Daoy (cell line): ENCODE measurements at regions not wholly inside any gene's neighbourhood (a gene's known extent, or its start where the extent isn't known, plus 50 kb on each side); places are given as distances from the start of the nearest gene placed in this dataset.
"Not testable (repeated sequence)": the region's sequence is repeated elsewhere in the genome, so short reads cannot be mapped to it uniquely, and the experiment has no call there.

ENCODE experiments used
- DNase-seq: peaks from one replicate; pipeline ENCODE4 v3.0.0-alpha.2; 2015; ENCODE audit warnings: low read depth

DNA sequence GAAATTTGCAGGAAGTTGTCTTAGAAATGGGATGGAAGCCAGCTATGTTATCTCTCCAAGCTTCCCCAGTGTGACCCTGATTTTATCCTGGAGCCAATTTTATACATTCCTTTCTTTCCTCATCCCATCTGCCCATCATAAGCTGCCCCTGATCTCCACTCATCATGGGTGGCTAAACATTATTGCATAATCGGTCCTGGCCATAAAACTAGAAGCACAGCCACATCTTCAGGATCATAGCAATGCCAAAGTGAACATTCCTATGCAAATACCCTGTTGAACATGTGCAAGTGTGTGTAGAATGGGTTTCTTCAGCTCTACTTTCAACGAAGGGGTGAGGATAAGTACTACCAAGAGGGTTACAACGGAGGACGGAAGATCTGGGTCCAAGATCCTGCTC is 50.6 kb upstream of the COG2 start:
- no peak for DNase-seq

DNA sequence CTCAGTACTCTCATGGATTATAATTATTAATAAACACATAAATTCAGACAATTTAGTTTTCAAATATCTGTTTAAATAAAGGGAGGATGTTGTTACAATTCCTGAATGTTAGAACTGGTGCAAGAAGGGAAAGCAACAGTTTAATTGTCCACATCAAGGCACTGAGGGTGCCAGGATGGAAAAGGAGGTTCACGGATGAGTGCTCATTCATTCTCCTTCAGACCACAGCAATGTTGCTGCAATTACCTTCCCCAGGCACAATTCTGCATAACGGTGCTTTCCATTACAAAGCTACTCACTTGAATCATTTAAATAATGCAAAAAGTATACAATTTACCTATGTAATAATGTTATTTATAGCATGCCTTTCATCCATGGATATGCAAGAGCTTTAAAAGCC is 52.3 kb upstream of the COG2 start:
- no peak for DNase-seq

DNA sequence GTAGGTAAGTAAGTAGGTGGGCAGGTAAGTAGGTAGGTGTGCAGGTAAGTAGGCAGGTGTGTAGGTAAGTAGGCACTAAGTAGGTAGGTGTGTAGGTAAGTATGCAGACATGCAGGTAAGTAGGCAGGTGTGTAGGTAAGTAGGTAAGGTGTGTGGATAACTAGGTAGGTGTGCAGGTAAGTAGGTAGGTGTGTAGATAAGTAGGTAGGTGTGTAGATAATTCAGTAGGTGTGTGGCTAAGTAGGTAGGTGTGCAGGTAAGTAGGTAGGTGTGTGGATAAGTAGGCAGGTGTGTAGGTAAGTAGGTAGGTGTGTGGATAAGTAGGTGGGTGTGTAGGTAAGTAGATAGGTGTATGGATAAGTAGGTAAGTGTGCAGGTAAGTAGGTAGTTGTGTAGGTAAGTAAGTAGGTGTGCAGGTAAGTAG is 53.9 kb upstream of the COG2 start:
- DNase-seq = no peak

DNA sequence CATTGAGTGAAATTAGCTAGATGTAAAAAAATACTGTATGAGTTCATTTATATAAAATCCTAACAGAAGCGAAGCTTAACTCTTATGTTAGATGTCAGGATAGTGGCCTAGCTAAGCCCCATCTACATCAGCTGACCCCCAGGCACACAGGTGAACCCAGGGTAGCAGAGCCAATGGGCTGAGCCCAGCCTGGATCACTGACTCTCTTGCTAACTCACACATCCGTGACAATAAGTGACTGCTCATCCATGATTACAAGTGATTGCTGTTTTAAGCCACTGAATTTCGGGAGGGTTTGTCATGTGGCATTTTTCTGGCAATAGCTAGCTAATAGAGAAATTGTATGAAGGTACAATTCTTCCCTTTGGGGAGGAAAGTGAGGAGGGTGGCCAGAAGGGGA is 55.2 kb upstream of the COG2 start:
- no peak for DNase-seq

DNA sequence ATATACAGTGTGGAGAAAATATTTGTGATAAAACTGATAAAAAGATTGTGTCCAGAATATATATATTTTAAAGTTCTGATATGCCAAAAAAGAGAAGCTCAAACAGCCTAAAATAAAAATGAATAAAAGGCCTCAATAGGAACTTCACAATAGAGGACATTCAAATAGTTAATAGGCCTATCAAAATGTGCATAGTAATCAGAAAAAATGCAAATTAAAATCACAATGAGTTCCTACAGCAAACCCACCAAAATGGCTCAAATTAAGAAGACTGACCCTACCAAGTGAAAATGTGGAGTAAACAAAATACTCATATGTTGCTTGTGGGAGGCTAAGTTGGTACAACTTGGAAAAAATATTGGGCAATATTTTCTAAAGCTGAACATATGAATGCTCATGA is 57.6 kb upstream of the COG2 start:
- DNase-seq = no peak

DNA sequence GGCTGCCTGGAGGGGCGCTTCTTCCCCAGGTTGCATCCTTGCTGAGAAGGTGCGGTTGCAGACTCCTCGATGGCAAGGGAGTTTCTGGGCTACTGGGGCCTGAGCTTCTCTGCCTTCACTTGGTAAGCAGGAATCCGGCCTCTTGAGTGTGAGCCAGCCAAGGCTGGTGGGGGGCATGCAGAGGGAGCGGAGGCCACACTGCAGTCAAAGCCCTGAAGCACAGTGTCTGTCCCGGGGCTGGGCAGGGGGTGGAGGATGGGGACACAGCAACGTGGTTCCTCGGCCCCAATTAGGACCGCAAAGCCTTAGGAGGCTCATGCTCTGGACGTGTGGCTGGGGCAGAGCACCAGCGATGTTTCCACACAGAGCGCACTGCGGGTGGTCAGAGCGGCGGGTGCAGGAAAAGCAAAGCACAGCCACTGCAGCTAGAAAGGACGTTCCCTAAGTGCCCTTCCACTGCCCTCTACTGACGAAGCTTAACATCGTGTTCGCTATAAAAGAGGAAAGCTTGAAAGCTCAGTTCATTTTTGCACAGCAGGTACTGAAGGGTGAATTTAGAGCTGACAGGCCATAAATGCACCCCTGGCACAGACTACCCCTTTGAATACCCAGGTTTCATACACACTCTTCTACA is 60.7 kb upstream of the COG2 start:
- peak; percentile 12 for DNase-seq

DNA sequence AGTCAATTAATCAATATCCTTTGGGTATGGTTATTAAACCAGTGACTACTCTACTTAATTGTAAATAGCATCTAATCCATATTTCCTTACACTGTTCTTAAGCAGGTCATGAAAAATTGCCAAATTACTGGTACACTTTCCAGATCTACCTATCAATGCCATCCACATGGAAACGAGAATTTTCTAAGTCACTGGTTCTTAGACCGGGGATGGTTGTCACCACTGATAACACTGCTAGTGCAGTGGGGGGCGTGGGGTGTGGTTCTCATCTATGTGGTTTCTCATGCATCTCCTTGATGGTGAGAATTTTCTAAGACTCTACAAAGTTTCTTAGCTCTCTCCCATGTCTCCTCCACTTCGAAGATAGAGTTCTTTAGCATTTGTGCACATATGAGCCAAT is 63.7 kb upstream of the COG2 start:
- DNase-seq = no peak

DNA sequence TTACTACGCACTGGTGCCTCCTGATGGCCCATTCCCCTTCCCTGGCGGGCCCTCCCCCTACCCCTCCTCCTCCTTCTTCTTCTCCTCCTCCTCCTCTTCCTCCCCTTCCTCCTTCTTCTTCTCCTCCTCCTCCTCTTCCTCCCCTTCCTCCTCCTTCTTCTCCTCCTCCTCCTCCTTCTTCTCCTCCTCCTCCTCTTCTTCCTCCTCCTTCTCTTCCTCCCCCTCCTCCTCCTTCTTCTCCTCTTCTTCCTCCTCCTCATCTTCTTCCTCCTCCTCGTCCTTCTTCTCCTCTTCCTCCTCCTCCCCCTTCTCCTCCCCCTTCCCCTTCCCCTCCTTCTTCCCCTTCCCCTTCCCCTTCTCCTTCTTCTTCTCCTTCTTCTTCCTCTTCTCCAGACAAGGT is 64.7 kb upstream of the COG2 start:
- DNase-seq = no peak

DNA sequence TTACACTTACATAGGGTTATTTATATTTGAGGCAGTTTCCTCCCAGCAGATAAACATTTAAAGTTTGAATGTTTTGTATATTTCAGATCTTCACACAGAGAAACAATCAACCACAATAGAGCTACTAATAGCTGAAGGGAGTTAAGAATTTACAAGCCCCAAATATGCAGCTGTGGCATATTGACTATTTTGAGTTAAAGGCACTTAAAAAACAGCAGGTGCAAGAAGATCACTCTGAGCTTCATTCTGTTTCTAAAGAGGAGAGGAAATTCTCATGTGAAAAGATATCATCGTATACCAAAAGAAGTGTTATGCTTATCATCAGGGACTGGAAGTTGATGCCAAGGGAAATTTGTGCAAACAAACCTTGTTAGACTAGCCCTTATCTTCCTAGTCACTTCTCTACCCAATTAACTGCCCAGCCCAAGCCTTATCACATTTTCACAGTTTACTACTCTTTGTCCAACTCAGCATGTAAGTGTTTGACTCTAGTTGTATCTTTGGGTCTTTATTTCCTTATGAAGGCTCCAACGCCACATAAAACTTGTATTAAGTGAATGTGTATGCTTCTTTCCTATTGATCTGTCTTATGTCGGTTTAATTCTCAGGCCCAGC is 66.3 kb upstream of the COG2 start:
- DNase-seq = no peak

DNA sequence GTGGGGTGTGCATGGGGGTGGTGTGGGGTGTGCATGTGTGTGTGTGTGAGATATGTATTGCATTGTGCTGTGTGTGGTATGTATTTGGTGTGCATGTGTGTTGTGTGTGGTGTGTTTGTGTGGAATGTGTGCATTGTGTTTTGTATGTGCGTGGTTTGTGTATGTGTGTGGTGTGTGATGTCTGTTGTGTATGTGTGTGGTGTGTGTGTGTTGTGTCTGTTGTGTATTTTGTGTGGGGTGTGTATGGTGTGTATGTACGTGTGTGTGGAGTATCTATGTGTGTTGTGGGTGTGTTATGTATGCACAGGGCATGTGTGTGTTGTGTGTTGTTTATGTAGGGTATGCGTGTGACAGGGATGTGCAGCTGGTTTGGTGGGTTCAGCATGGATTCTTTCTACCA is 67.8 kb upstream of the COG2 start:
- no peak for DNase-seq

DNA sequence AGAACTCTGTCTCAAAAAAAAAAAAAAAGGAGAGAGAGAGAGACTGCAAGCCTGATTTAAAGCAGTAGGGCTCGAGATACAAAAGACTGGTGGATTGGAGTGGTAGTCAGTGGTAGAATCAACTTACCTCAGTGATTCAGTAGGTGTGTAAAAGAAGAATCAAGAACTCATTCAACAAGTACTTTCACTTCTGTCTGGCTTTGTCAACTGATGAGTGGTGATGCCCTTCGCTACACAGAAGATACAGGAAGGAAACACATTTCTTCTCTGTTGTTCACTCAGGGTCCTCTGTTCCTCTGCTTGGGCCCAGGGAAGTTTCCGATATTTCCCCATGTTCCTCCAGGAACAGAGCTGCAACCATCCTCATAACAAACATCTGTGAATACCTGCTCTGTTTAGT is 68.6 kb upstream of the COG2 start:
- no peak for DNase-seq

DNA sequence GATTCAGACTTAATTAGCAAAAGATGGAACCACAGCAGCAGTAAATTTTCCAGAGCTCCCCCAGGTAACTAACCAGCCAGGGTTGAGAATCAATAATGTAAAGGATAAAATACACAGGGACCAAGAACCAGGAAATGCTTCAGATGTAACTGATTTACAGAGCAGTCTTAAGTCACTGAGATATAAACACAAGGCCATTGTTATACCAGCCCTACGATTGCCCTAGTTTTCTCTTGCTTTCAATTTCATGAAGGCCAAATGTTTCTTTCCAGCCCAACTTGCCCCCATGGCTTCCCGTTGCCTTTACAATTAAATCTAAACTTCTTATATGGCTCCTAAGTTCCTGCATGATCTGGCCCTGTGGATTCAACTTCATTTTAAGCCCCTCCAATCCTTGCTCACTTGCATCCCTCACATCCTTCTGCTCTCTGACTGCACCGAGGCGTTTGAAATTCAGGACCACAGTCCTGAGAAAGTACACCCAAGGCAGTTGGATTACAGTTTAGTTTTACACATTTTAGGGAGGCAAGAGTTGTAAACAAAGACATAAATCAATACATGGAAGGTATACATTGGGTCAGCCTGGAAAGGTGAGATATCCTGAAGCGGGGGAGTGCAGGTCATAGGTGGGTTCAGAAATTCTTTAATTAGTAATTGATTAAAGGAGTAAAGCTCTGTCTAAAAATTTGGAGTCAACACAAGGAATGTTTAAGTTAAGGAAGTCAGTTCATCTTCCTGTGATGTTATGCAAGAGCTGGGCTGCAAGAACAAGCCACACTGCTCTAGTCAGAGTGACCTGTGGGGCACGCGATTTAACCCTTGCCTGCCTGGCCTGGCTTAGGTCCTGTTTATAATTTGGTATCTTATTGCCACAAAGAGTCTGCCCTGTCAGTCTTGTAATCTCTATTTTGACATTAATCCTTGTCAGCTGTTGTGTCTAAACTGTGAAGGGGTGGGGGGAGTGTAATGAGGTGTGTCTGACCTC is 69.9 kb upstream of the COG2 start:
- DNase-seq = no peak

DNA sequence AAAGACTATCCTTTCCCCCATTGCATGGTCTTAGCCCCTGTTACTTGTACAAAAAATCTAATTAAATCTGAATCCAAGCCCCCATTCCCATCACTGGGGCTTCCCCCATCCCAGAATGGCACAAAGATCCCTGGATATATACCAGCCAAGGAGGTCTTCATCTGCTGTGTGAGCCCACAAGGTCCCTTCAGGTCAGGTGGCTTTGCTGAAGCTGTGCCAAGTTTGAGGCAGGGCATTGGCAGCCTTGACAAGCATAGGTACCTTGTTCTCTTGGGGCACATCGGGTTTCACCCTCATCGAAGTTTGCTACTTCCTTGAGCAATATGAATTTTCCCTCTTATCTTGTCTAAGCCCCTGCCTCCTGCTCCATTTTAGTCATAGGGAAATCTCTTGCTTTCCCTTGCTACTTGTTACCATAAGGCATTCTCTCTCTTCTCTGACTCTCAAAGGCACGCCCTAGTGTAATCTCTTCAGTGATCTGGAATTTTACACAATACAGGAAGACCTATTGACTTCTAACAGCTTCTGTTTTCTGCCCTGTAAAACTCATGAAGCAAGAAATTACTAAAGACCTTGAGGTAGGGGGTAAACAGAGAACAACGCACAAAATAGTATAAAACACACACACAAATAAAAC is 71.4 kb upstream of the COG2 start:
- DNase-seq = no peak

DNA sequence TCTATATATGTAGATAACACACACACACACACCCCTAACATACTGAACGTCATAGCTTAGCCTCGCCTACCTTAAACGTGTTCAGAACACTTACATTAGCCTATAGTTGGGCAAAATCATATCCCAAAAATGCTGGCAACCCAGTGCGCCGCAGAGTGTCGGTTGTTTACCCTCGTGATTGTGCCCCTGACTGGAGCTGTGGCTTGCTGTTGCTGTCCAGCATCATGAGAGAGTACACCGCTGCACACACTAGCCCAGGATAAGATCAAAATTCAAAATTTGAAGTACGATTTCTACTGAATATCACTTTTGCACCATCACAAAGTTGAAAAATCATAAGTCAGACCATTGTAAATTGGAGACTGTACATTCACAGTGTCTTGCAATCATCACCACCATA is 73.1 kb upstream of the COG2 start:
- DNase-seq = no peak

DNA sequence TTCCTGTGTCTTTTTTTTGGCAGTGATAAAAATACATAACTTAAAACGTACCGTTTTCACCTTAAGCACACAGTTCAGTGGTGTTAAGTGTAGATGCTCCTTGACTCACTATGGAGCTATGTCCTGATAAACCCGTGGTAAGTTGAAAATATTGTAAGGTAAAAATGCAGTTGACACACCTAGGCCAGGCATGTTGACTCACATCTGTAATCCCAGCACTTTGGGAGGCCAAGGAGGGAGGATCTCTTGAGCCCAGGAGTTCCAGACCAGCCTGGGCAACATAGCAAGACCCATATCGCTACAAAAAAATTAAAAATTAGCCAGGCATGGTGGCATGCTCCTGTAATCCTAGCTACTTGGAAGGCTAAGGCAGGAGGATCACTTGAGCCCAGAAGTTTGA is 73.6 kb upstream of the COG2 start:
- DNase-seq = no peak

DNA sequence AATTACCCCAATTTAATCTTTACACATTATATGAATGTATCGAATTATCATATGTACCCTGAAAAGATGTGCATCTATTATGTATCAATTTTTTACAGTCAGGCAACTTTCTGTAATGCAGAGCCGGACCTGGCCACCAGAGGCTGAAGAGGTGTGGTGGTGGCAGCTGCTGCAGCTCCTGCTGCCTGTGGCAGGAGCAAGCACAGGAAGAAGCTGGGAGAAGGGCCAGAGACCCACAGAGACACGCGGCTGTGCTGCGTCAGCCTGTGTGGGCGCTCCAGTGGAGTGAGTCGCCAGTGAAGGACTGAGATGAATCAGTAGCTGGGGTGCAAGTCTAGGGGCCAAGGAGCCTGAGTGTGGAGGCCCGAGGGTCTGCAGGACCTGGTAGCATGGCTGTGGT is 74.3 kb upstream of the COG2 start:
- peak; percentile 58 for DNase-seq

DNA sequence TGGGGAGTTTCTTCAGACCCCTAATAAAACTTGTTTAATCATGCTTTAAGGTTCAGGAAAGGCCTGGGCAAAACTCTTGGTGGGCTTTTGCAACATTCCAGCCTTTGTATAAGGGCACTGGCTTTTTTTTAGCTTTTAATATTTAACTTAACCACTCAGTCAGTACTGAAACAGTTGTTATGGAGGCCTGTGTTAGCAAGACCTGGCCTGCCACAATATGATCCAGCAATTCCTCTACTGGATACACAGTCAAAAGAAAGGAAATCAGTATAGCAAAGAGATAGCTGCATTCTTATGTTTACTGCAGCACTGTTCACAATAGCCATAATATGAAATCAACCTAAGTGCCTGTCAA is 75.1 kb upstream of the COG2 start:
- DNase-seq = no peak

DNA sequence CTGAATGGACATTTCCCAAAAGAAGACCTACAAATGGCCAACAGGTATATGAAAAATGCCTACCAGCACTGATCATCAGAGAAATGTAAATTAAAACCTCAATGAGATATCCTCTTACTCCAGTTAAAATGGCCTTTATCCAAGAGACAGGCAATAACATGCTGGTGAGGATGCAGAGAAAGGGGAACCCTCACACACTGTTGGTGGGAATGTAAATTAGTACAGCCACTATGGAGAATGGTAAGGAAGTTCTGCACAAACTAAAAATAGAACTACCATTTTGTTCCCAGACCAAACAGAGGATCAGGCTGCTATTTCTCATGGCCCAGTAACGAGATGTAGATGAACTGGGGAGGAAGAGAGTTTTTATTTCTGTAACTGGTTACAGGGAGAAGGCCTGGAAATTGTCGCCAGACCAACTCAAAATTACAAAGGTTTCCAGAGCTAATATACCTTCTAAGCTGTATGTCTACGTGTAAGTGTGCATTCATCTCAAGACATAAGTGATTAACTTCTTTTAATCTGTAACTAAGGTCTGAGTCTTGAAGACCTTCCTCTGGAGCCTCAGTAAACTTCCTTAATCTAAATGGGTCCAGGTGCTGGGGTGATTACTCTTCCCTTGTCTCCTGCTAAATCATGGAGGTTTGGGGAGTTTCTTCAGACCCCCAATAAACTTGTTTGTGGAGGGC is 75.6 kb upstream of the COG2 start:
- DNase-seq = not testable (repeated sequence)

DNA sequence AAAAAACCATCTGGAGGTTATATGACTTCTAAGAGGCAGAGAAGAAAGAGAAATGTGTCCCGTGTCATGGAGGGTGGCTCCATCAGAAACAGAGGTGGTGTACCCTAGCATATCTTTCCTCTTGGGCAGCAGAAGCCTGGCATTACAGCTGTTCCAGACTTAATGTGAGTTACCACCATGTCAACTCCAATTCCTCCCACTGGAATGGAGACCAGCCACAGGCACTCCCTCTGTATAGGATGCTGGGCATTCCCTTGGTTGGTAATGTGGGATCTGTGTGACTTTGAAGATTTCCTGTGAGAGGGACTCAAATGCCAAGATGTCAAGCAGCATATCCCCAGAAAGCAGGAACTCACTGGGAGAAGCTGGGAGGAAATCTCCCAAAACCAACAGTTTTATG is 77.1 kb upstream of the COG2 start:
- DNase-seq = no peak

DNA sequence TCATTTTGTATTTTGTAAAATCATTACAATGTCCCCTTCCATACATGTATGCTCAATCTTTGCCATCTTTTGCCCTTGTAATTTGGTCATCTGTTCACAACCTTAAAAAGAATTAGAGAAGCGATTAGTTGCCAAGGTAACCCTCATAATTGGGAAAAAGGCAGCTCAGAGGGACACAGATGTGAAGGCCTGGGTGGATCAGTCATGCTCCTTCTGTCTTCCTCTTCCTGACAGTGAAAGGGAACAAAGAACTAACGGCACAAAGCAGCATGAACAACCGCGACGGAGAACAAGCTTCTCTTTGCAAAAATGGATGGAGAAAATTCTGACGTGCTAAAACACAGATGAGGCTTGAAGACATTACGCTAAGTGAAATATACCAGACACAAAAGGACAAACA is 78.7 kb upstream of the COG2 start:
- DNase-seq = no peak

DNA sequence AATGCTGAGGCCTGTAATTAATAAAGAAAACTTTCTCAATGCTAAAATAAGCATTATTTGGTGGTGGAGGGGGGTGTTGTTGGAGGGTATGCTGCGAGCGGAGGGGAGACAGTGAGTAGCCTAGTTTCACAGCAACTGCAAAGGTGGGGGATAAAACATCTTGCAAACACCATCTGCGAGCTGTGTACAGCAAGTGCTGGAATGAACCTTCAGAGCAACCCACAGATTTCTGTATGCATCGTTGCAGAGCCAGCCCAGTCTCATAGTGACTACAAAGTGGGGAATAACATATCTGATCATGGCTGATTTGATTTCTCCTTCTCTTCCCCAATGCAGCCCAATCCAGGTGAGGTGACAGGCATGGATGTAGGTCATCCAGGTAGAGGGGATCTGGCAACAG is 80.7 kb upstream of the COG2 start:
- DNase-seq = no peak

DNA sequence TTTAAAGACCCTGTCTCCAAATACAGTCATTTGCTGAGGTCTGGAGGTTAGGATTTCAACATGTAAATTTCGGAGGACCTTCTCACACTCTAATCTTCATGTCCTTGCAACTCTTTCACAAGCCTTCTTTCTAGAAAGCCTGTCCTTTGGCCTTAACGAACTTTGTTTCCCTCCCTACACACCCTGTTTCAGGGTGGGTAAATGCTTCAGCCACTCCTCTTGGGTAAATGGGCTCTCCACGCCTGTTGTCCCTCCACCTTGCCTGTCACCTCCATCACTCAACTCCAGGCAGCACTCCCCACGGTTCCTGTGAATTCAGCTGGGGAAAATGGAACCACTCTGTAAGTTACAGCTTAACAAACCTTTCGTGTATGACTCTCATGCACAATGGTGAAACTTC is 84.0 kb upstream of the COG2 start:
- no peak for DNase-seq
